Transverse colon (tissue), 4 donors: ENCODE measurements at regions not wholly inside any gene's neighbourhood (a gene's known extent, or its start where the extent isn't known, plus 50 kb on each side); places are given as distances from the start of the nearest gene placed in this dataset.

Source experiments
- CTCF ChIP-seq, 5 experiments: fragments of 200-600 bp in 3 of 5; fragments of 450-650 bp in 2 of 5; sonication (generic) in 3 of 5; IDR thresholded peaks; 1 replicate in 2 of 5; 2 replicates in 3 of 5; pipeline ENCODE4 v1.5.1; 2016 to 2017; ENCODE audit warnings: antibody characterized with exemption in 5 of 5, inconsistent platforms in 3 of 5, mild to moderate bottlenecking in 2 of 5, moderate library complexity in 1 of 5
- POLR2A ChIP-seq: fragments of 450-650 bp; IDR thresholded peaks from one replicate; pipeline ENCODE4 v1.6.1; 2016; ENCODE audit warnings: antibody characterized with exemption, mild to moderate bottlenecking, moderate library complexity
- POLR2AphosphoS5 ChIP-seq, 3 donors: sonication (generic); formaldehyde crosslinking; IDR thresholded peaks; one replicate each; pipeline ENCODE4 v1.6.1; 2016; ENCODE audit warnings: antibody characterized with exemption in 3 of 3

- TF ChIP-seq POLR2A (no peak), CTCF (IDR thresholded peaks at IDR 0.05) (no peak), POLR2AphosphoS5 (IDR thresholded peaks at IDR 0.05) (no peak)
Measured at GRCh38 chr11:36779791-36780190, 181.8 kb upstream of the RAG2 start.
